ENCODE measurements at regions not wholly inside any gene's neighbourhood (a gene's known extent, or its start where the extent isn't known, plus 50 kb on each side); places are given as distances from the start of the nearest gene placed in this dataset.

- no peak for DNase-seq (ENCODE audit: low read depth)
Observed at GRCh38 chr10:111506266-111507034, 429.6 kb downstream of the ADRA2A start.

GRCh38 chr10:111511751-111512150 lies 434.9 kb downstream of the ADRA2A start:
- DNase-seq (ENCODE audit: low read depth) = no peak

DNA sequence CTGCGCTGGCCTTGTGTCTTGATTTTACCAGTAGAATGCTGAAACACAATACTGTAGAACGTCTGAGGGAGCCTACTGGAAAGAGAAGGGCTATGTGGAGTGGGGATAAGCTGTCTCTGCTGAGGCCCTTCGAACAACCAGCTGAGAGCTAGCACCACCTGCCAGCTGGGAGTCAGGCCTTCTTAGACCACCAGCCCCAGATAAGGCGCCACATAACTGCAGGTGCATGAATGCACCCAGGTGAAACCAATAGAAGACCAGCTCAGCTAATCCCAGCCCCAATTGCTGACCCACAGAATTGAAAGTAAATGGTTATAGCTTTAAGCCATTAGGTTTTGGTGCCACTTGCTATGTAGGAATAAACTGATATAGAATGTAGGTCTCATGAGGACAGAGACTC lies 438.4 kb downstream of the ADRA2A start:
- DNase-seq (ENCODE audit: low read depth) = no peak

GRCh38 chr10:111515706-111516105 lies 438.9 kb downstream of the ADRA2A start:
- DNase-seq (ENCODE audit: low read depth) = no peak

- DNase-seq (ENCODE audit: low read depth) = no peak
Observed at GRCh38 chr10:111516144-111516543, 439.3 kb downstream of the ADRA2A start.

- DNase-seq (ENCODE audit: low read depth) = no peak
Observed at GRCh38 chr10:111522141-111522540, 445.3 kb downstream of the ADRA2A start.

DNA sequence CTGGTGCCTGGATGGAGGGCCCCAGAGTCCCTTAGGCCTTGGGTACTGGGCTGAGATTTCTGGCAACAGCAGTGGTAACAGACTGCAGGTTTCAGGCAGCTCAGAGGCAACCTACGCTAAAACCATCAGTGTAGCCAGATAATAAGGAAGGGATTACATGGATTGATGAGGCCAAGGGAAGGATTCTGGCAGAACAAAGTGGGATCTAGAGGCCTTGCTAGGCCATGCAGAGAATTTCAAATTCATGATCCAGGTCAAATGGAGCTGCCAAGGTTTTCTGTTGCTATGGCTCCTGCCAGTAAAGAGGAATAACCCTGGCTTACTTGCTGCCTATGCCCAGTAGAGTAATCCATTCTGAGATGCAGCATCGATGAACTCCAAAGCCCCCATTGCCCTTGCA lies 445.7 kb downstream of the ADRA2A start:
- DNase-seq (ENCODE audit: low read depth) = no peak

- no peak for DNase-seq (ENCODE audit: low read depth)
Observed at GRCh38 chr10:111523016-111523415, 446.2 kb downstream of the ADRA2A start.

- no peak for DNase-seq (ENCODE audit: low read depth)
Observed at GRCh38 chr10:111524134-111524533, 447.3 kb downstream of the ADRA2A start.

GRCh38 chr10:111525696-111526095 lies 448.9 kb downstream of the ADRA2A start:
- DNase-seq (ENCODE audit: low read depth) = no peak

DNA sequence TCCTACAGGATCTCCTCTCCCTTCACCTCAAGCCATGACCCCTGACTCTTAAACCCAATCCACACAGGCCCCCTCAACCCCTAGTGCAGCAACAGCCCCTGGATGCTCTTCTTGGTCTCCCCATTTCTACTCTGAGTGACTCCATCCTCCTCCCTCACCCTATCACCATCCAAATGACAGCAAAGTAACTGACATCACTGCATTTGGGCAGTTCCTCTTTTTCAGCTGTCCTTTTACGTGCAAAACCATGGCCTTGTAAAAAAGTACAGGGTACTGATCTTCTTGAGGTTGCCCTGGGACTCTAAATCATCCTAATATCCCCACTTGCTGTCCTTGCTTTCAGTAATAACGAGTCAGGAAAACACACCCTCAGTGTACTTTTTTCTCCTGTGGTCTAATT lies 454.9 kb downstream of the ADRA2A start:
- no peak for DNase-seq (ENCODE audit: low read depth)

DNA sequence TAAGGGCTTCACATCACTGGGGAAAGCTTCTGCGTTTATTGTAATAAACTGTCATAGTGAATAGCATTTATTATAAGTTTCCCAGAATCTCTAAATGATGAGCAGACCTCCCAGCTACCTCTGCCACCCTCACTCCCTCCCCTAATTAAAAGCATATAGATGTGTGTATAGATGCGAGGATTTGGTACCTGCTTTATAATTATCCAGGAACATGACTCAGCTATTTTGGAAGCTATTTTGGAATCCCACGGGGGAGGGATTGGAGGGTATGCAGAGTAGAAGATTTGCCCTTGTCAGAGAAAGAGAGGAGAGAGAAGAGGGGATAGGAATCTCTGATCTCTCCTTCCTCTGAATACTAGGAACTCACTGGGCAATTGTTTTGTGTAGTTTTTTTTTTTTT lies 455.3 kb downstream of the ADRA2A start:
- DNase-seq (ENCODE audit: low read depth) = no peak

GRCh38 chr10:111539246-111539645 lies 462.4 kb downstream of the ADRA2A start:
- DNase-seq (ENCODE audit: low read depth) = no peak

DNA sequence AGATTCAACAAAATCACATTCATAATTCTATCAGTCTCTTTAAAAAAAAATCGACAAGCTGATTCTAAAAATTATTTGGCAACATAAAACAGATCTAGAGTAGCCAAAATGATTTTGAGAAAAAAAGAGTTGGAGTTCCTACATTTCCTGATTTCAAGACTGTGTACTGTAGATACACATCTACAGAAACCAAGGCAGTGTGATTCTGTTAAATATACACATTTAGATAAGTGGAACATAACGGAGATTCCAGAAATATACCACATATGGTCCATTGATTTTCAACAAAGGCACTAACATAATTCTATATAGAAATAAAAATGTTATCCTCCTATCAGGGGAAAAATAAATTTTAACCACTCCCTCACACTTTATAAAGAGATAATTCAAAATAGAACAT lies 467.0 kb downstream of the ADRA2A start:
- no peak for DNase-seq (ENCODE audit: low read depth)

GRCh38 chr10:111545861-111546605 lies 469.2 kb downstream of the ADRA2A start:
- DNase-seq (ENCODE audit: low read depth) = no peak

DNA sequence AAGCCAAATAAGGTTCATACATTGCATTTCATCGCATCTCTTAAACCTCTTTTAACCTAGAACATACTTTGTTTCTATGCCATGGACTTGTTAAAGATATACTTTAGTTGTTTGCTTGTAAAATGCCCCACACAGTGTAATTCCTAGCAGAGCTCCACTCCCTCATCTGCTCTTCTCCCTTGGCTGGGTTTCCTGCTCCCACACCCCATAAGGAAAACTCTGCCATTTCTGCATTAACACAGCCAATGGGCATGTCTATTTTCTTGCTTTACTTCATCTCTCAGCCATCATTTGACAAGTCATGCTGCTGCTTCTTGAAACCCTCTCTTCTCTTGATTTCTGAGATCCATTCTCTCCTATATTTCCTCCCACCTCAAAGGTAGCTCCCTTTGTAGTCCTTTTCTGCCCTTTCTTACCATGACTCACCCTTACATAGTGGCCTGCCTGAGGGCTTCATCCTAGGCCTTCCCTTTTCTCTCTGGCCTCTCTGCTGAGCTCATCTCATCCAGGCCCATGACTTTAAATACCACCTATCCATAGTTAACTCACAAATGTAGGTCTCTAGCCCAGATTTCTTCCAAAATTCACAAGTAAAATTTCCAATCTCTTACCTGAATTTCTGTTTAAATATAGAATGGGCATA lies 471.4 kb downstream of the ADRA2A start:
- no peak for DNase-seq (ENCODE audit: low read depth)

- no peak for DNase-seq (ENCODE audit: low read depth)
Observed at GRCh38 chr10:111551001-111551400, 474.2 kb downstream of the ADRA2A start.

DNA sequence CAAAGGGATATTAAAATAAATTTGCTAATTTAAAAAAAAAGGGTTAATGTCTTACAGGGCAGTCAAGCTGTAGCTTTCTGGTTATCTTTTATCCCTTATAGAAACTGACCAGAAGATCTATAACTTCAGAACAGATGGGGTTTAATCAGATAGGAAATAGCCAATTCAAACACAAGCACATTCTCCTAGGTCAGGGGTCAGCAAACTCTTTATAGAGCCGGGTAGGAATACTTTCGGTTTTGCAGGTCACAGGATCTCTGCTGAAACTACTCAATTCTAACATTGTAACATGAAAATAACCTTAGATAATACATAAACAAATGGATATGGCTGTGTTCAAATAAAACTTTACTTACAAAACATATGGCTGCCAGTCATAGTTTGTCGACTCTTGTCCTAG lies 479.8 kb downstream of the ADRA2A start:
- no peak for DNase-seq (ENCODE audit: low read depth)

DNA sequence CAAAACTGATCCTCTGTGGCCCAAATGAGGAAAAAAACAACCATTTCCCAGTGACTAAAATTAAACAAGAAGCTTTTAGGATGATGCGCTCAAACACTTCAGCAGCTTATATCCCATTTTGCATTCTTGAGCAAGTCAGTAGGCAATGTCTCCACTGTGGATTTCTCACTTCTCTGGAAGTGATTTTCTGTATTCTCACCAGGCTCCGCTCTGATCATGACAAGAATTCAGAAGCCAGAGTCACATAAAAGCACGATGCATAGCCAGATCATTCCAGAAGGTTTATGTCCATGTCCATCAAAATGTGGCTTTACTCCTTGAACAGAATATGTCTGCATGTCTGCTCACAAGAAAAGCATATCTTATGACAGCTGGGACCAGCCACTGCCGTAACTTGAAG lies 481.4 kb downstream of the ADRA2A start:
- DNase-seq (ENCODE audit: low read depth) = no peak

GRCh38 chr10:111560027-111560426 lies 483.2 kb downstream of the ADRA2A start:
- DNase-seq (ENCODE audit: low read depth) = no peak

- DNase-seq (ENCODE audit: low read depth) = no peak
Observed at GRCh38 chr10:111561124-111561523, 484.3 kb downstream of the ADRA2A start.

DNA sequence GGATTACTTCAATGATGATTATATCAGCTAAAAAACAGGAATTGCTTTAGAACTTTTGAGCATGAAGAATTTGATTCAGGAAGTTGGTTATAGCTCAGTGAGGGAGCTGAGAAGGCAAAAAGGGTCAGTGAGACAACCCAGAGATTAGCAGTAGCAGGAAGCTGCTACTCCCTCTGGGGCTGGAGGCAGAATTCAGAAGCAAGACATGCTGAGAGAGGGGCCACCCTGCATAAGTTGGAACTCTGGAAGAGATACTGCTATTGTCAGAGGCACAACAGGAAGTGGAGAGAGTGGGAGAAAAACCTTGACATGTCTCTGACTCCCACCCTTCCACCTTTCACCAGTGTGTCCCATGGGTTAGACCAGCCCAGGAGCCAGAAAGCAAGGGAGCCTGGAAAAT lies 488.7 kb downstream of the ADRA2A start:
- DNase-seq (ENCODE audit: low read depth) = no peak

GRCh38 chr10:111578076-111578475 lies 501.2 kb downstream of the ADRA2A start:
- no peak for DNase-seq (ENCODE audit: low read depth)

Data from amniotic epithelial cell (primary cell).